ENCODE measurements at regions not wholly inside any gene's neighbourhood (a gene's known extent, or its start where the extent isn't known, plus 50 kb on each side); places are given as distances from the start of the nearest gene placed in this dataset.
"Not testable (repeated sequence)": the region's sequence is repeated elsewhere in the genome, so short reads cannot be mapped to it uniquely, and the experiment has no call there.

DNA sequence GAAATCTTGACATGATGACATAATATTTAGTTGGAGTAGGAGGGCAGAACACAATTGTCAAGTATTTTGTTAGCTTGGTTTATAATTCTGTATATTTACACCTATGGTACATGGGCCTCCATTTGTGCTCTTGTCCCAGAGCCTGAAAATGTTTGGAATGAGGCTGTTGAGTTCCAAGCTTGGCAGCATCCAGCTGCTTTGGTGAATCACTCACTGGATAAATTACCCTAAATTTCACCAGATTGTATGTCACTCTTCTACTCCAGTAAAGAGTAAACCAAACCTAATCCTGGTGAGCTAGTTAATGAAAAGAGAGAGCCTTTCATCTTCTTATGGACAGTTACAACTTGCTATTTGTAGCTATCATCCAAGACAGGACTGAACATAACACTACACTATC, 928.7 kb downstream of the DIPK2A start:
- Histone ChIP-seq H3K4me3 (ENCODE audit: low read depth, low read length, poor library complexity, severe bottlenecking) (no peak overlapping the region), H3K27ac (ENCODE audit: low read depth, low read length, poor library complexity, severe bottlenecking) (no peak overlapping the region), H3K27me3 (replicated peaks; ENCODE audit: insufficient read depth, low read depth, low read length, poor library complexity) (no peaks in the 10 kb centered on the region), H3K4me1 (ENCODE audit: insufficient read depth, low read length, poor library complexity, severe bottlenecking) (no peaks in the 10 kb centered on the region), H3K36me3 (ENCODE audit: insufficient read depth, low read length, poor library complexity, severe bottlenecking) (no peaks in the 10 kb centered on the region), H3K9me3 (ENCODE audit: low read depth, low read length, poor library complexity, severe bottlenecking) (no peaks in the 10 kb centered on the region)
- intact Hi-C loops (cut with micrococcal nuclease; ENCODE audit: unreplicated experiment): no loop called here
- no peak for DNase-seq (ENCODE audit: low spot score)
- ChIA-PET POLR2A (ENCODE audit: low non-redundant PET) (no interaction called here), CTCF (no interaction called here)
- TF ChIP-seq EZH2 (IDR thresholded peaks at IDR 0.05; ENCODE audit: borderline replicate concordance, low read depth, low read length, poor library complexity, severe bottlenecking): no peak
- no peak for TF ChIP-seq CTCF (conservative IDR thresholded peaks at IDR 0.05; ENCODE audit: low read depth, low read length)
- BruUV-seq (replicated peaks): no TSS peak

GRCh38 chr3:144907581-144907980, 936.0 kb downstream of the DIPK2A start:
- POLR2A ChIA-PET (ENCODE audit: low non-redundant PET); H3K9me3 ChIP-seq (ENCODE audit: low read depth, low read length, poor library complexity, severe bottlenecking); CTCF ChIA-PET; H3K4me1 ChIP-seq (ENCODE audit: insufficient read depth, low read length, poor library complexity, severe bottlenecking); BruUV-seq (replicated peaks); H3K4me3 ChIP-seq (ENCODE audit: low read depth, low read length, poor library complexity, severe bottlenecking); H3K27me3 ChIP-seq (replicated peaks; ENCODE audit: insufficient read depth, low read depth, low read length, poor library complexity); H3K27ac ChIP-seq (ENCODE audit: low read depth, low read length, poor library complexity, severe bottlenecking); H3K36me3 ChIP-seq (ENCODE audit: insufficient read depth, low read length, poor library complexity, severe bottlenecking); DNase-seq (ENCODE audit: low spot score); intact Hi-C loops (cut with micrococcal nuclease; ENCODE audit: unreplicated experiment): not testable (repeated sequence)

- H3K4me1 ChIP-seq (ENCODE audit: insufficient read depth, low read length, poor library complexity, severe bottlenecking): no peaks in the 10 kb centered on the region
- intact Hi-C loops (cut with micrococcal nuclease; ENCODE audit: unreplicated experiment): no loop called here
- H3K27ac ChIP-seq (ENCODE audit: low read depth, low read length, poor library complexity, severe bottlenecking): no peak overlapping the region
- no peaks in the 10 kb centered on the region for H3K36me3 ChIP-seq (ENCODE audit: insufficient read depth, low read length, poor library complexity, severe bottlenecking)
- no peaks in the 10 kb centered on the region for H3K27me3 ChIP-seq (replicated peaks; ENCODE audit: insufficient read depth, low read depth, low read length, poor library complexity)
- H3K4me3 ChIP-seq (ENCODE audit: low read depth, low read length, poor library complexity, severe bottlenecking): no peak overlapping the region
- ChIA-PET CTCF (no interaction called here), POLR2A (ENCODE audit: low non-redundant PET) (no interaction called here)
- TF ChIP-seq EZH2 (IDR thresholded peaks at IDR 0.05; ENCODE audit: borderline replicate concordance, low read depth, low read length, poor library complexity, severe bottlenecking) (no peak), CTCF (conservative IDR thresholded peaks at IDR 0.05; ENCODE audit: low read depth, low read length) (no peak)
- no peak for DNase-seq (ENCODE audit: low spot score)
- H3K9me3 ChIP-seq (ENCODE audit: low read depth, low read length, poor library complexity, severe bottlenecking): no peaks in the 10 kb centered on the region
- BruUV-seq (replicated peaks): no TSS peak
Observed at GRCh38 chr3:144912968-144913367, 941.3 kb downstream of the DIPK2A start.

GRCh38 chr3:144915202-144915601, 943.6 kb downstream of the DIPK2A start:
- ChIA-PET POLR2A (ENCODE audit: low non-redundant PET) (no interaction called here), CTCF (no interaction called here)
- BruUV-seq (replicated peaks): no TSS peak
- no peaks in the 10 kb centered on the region for H3K36me3 ChIP-seq (ENCODE audit: insufficient read depth, low read length, poor library complexity, severe bottlenecking)
- H3K4me1 ChIP-seq (ENCODE audit: insufficient read depth, low read length, poor library complexity, severe bottlenecking): no peaks in the 10 kb centered on the region
- TF ChIP-seq EZH2 (IDR thresholded peaks at IDR 0.05; ENCODE audit: borderline replicate concordance, low read depth, low read length, poor library complexity, severe bottlenecking): no peak
- TF ChIP-seq CTCF (conservative IDR thresholded peaks at IDR 0.05; ENCODE audit: low read depth, low read length): no peak
- no peak overlapping the region for H3K27ac ChIP-seq (ENCODE audit: low read depth, low read length, poor library complexity, severe bottlenecking)
- no peak for DNase-seq (ENCODE audit: low spot score)
- H3K9me3 ChIP-seq (ENCODE audit: low read depth, low read length, poor library complexity, severe bottlenecking): no peaks in the 10 kb centered on the region
- no peaks in the 10 kb centered on the region for H3K27me3 ChIP-seq (replicated peaks; ENCODE audit: insufficient read depth, low read depth, low read length, poor library complexity)
- intact Hi-C loops (cut with micrococcal nuclease; ENCODE audit: unreplicated experiment): no loop called here
- H3K4me3 ChIP-seq (ENCODE audit: low read depth, low read length, poor library complexity, severe bottlenecking): no peak overlapping the region

Measured in A673 (cell line).